K562 (cell line): ENCODE measurements at regions not wholly inside any gene's neighbourhood (a gene's known extent, or its start where the extent isn't known, plus 50 kb on each side); places are given as distances from the start of the nearest gene placed in this dataset.

ENCODE experiments used
- ATAC-seq: fragments of 200-7000 bp; cut with Tn5 transposase; 3 replicates; pipeline ENCODE4 v1.9.1; 2020; ENCODE audit warnings: moderate library complexity
- BruUV-seq: library from RNA; stranded (reverse); fragments of 400-500 nt; replicated peaks from 2 replicates; lab custom pipeline; 2021; lab: Mats Ljungman, UMichigan
- CTCF ChIA-PET: fragments of 300-600 bp; formaldehyde crosslinking; extraction: SDS; loops from one replicate; lab custom pipeline; 2021; ENCODE audit warnings: low intra/inter-chr PET ratio; lab: Yijun Ruan, JAX
- POLR2A ChIA-PET: fragments of 300-600, 350-650 bp; sonication (Branson Sonifier 250); formaldehyde crosslinking; extraction: SDS; loops from one replicate; lab custom pipeline; 2021; ENCODE audit warnings: antibody characterized with exemption, inconsistent platforms; lab: Yijun Ruan, JAX
- DNase-seq, 4 experiments: peaks; one replicate each; pipeline versions ENCODE4 v3.0.0 to v3.0.0-alpha.2; 2011 to 2018; ENCODE audit warnings: low spot score in 3 of 4, mixed read lengths in 3 of 4; ENCODE audit errors: extremely low read depth in 1 of 4
- FAIRE-seq: peaks from 2 replicates; lab custom pipeline; 2011; peaks lifted over from hg19 to GRCh38; lab: Jason Lieb, UNC
- H2AFZ ChIP-seq: 2 replicates; pipeline ENCODE4 v1.6.0; 2011; ENCODE audit warnings: low read depth, low read length, control low read depth, inconsistent platforms
- H3K27ac ChIP-seq: fragments of 200-600 bp; 3 replicates; pipeline ENCODE4 v1.8.0; 2011; ENCODE audit warnings: low read depth, mild to moderate bottlenecking, control low read depth, inconsistent platforms, low read length, moderate library complexity, mixed read lengths; ENCODE audit errors: extremely low read depth
- H3K27me3 ChIP-seq, 2 experiments: fragments of 300-600 bp in 1 of 2; 2 replicates in 1 of 2; 3 replicates in 1 of 2; pipeline versions ENCODE4 v1.6.0 to v1.8.0; 2011; ENCODE audit warnings: inconsistent platforms in 2 of 2, low read length in 2 of 2, mild to moderate bottlenecking in 1 of 2, mixed read lengths in 1 of 2, moderate library complexity in 1 of 2; ENCODE audit not compliant: control insufficient read depth in 2 of 2, insufficient read depth in 2 of 2
- H3K36me3 ChIP-seq: fragments of 300-600 bp; 3 replicates; pipeline ENCODE4 v1.8.0; 2011; ENCODE audit warnings: mild to moderate bottlenecking, low read length, inconsistent platforms; ENCODE audit not compliant: control insufficient read depth, insufficient read depth
- H3K4me1 ChIP-seq, 2 experiments: fragments of 200-600 bp in 1 of 2; replicated peaks in 1 of 2; 2 replicates in 1 of 2; 3 replicates in 1 of 2; pipeline versions ENCODE4 v1.5.1 to v1.8.0; 2011; ENCODE audit warnings: inconsistent platforms in 2 of 2, low read length in 2 of 2, mild to moderate bottlenecking in 1 of 2, mixed read lengths in 1 of 2, moderate library complexity in 1 of 2; ENCODE audit not compliant: control insufficient read depth in 2 of 2, insufficient read depth in 2 of 2
- H3K4me2 ChIP-seq: 2 replicates; pipeline ENCODE4 v1.6.1; 2011; ENCODE audit warnings: low read length, control low read depth, inconsistent platforms, mixed read lengths; ENCODE audit not compliant: insufficient read depth
- H3K4me3 ChIP-seq: fragments of 200-600 bp; sonication (generic), shearing (Covaris generic); 2 replicates; pipeline ENCODE4 v1.5.1; 2016; ENCODE audit warnings: control low read depth, inconsistent platforms
- H3K79me2 ChIP-seq: fragments of 200-600 bp; 3 replicates; pipeline ENCODE4 v1.8.0; 2011; ENCODE audit warnings: low read length, inconsistent platforms; ENCODE audit not compliant: control insufficient read depth, insufficient read depth
- H3K9ac ChIP-seq, 2 experiments: 2 replicates each; pipeline versions ENCODE4 v1.6.0 to v1.6.1; 2011; ENCODE audit warnings: low read depth in 2 of 2, low read length in 2 of 2, control low read depth in 1 of 2, inconsistent platforms in 1 of 2, mild to moderate bottlenecking in 1 of 2, mixed read lengths in 1 of 2; ENCODE audit not compliant: insufficient read depth in 1 of 2
- H3K9me1 ChIP-seq: one replicate; pipeline ENCODE4 v1.6.0; 2011; ENCODE audit warnings: inconsistent platforms, mild to moderate bottlenecking, low read length, moderate library complexity; ENCODE audit not compliant: control insufficient read depth, insufficient read depth
- H3K9me3 ChIP-seq: replicated peaks from 2 replicates; pipeline ENCODE4 v1.5.1; 2011; ENCODE audit warnings: low read depth, low read length, inconsistent platforms; ENCODE audit not compliant: control insufficient read depth, insufficient read depth
- H4K20me1 ChIP-seq: replicated peaks from 2 replicates; pipeline ENCODE4 v1.6.1; 2011; ENCODE audit warnings: low read length, inconsistent platforms, mixed read lengths; ENCODE audit not compliant: control insufficient read depth, insufficient read depth
- CHD2 ChIP-seq: IDR thresholded peaks from 2 replicates; pipeline ENCODE4 v1.6.1; 2011; ENCODE audit warnings: low read depth, low read length
- KLF10 ChIP-seq: fragments of 250-450 bp; sonication (Bioruptor Pico); IDR thresholded peaks from 2 replicates; pipeline ENCODE4 v1.6.1; 2021; ENCODE audit warnings: matching md5 sums
- MIER1 ChIP-seq: fragments of 450-650 bp; IDR thresholded peaks from 2 replicates; pipeline ENCODE4 v1.6.1; 2016; ENCODE audit warnings: antibody characterized with exemption, mild to moderate bottlenecking, low read depth
- RBM39 ChIP-seq: fragments of 200-400 bp; formaldehyde crosslinking; optimal IDR thresholded peaks from 2 replicates; pipeline ENCODE3; 2018; ENCODE audit warnings: low read depth, low read length
- SFPQ ChIP-seq: fragments of 200-400 bp; formaldehyde crosslinking; IDR thresholded peaks from 2 replicates; pipeline ENCODE4 v1.6.1; 2017; ENCODE audit warnings: mild to moderate bottlenecking, low read depth, low read length, moderate library complexity
- SPI1 ChIP-seq: IDR thresholded peaks from 2 replicates; pipeline ENCODE4 v1.6.1; 2011; ENCODE audit warnings: low read depth, low read length, control low read depth, borderline replicate concordance
- STAT5B ChIP-seq: fragments of 250-450 bp; sonication (Bioruptor Pico); IDR thresholded peaks from 2 replicates; pipeline ENCODE4 v1.8.0; 2021; ENCODE audit warnings: mild to moderate bottlenecking, inconsistent platforms
- TEAD1 ChIP-seq, 2 experiments: fragments of 450-650 bp in 1 of 2; sonication (generic) in 1 of 2; formaldehyde crosslinking; IDR thresholded peaks; 2 replicates each; pipeline versions ENCODE4 v1.4.0 to v1.8.0; 2020 to 2022; ENCODE audit warnings: mild to moderate bottlenecking in 2 of 2, missing genetic modification reagents in 1 of 2
- U2AF1 ChIP-seq: fragments of 200-400 bp; formaldehyde crosslinking; optimal IDR thresholded peaks from 2 replicates; pipeline ENCODE3; 2017; ENCODE audit warnings: mild to moderate bottlenecking, low read depth, low read length, moderate library complexity
- ZNF184 ChIP-seq: sonication (generic); formaldehyde crosslinking; IDR thresholded peaks from 2 replicates; pipeline ENCODE4 v1.5.0; 2020; ENCODE audit warnings: missing genetic modification reagents
- ZNF239 ChIP-seq: fragments of 250-450 bp; sonication (Bioruptor Pico); IDR thresholded peaks from 2 replicates; pipeline ENCODE4 v1.4.0; 2020; ENCODE audit warnings: mild to moderate bottlenecking
- ZNF407 ChIP-seq: fragments of 450-650 bp; IDR thresholded peaks from 2 replicates; pipeline ENCODE4 v1.6.1; 2016; ENCODE audit warnings: low read depth
- ZNF449 ChIP-seq: fragments of 250-450 bp; sonication (Bioruptor Pico); IDR thresholded peaks from 2 replicates; pipeline ENCODE4 v1.8.0; 2022; ENCODE audit warnings: moderate library complexity, mild to moderate bottlenecking, inconsistent platforms
- WGBS: fragments of 100-300 bp; shearing (Covaris generic); methylation state at CpG from one replicate; pipeline ENCODE4 v1.1.6; 2016; ENCODE audit warnings: low coverage, mixed read lengths; ENCODE audit not compliant: insufficient coverage; ENCODE audit errors: missing lambda C conversion rate; 5-methylcytosine and 5-hydroxymethylcytosine counted together
- in situ Hi-C: fragments of 300-500 bp; cut with MboI; formaldehyde crosslinking; loops from 4 replicates; pipeline ENCODE4 v1.15.0; 2018; ENCODE audit warnings: inconsistent platforms, mixed read lengths
- intact Hi-C: fragments of 100-400 bp; cut with micrococcal nuclease; formaldehyde crosslinking; loops from 2 replicates; pipeline ENCODE4 v1.14.2; 2022

- DNase-seq (no peak), FAIRE-seq (no peak), ATAC-seq (no peak)
- no peaks in the 10 kb centered on the region for H3K36me3 ChIP-seq
- in situ Hi-C loops = no loop called here
- H3K4me1 ChIP-seq = no peaks in the 10 kb centered on the region
- whole genome bisulfite sequencing = 0% methylated on average over 1 of the region's 3 CpGs
- H3K9me3 ChIP-seq = no peaks in the 10 kb centered on the region
- H3K27ac ChIP-seq = no peak overlapping the region
- H2AFZ ChIP-seq = no peak overlapping the region
- no peaks in the 10 kb centered on the region for H3K79me2 ChIP-seq
- ChIA-PET CTCF (no interaction called here), POLR2A (no interaction called here)
- H4K20me1 ChIP-seq = no peaks in the 10 kb centered on the region
- no peaks in the 10 kb centered on the region for H3K9me1 ChIP-seq
- H3K9ac ChIP-seq = no peak overlapping the region
- H3K4me2 ChIP-seq = no peak overlapping the region
- intact Hi-C loops = no loop called here
- no TSS peak for BruUV-seq
- H3K27me3 ChIP-seq = no peaks in the 10 kb centered on the region
- H3K4me3 ChIP-seq = no peak overlapping the region
- TF ChIP-seq STAT5B (no peak), RBM39 (no peak), ZNF407 (no peak), ZNF449 (CRISPR knock-in tag) (no peak), TEAD1 (CRISPR knock-in tag; IDR thresholded peaks at IDR 0.05) (no peak), SFPQ (no peak), SPI1 (no peak), MIER1 (no peak), ZNF239 (no peak), CHD2 (no peak), KLF10 (no peak), ZNF184 (CRISPR knock-in tag) (no peak), U2AF1 (no peak)
Observed at GRCh38 chr10:89937494-89937893, 236.1 kb downstream of the KIF20B start.
